Progenitor cell of endocrine pancreas (in vitro differentiated cells): ENCODE measurements at regions not wholly inside any gene's neighbourhood (a gene's known extent, or its start where the extent isn't known, plus 50 kb on each side); places are given as distances from the start of the nearest gene placed in this dataset.
"Not testable (repeated sequence)": the region's sequence is repeated elsewhere in the genome, so short reads cannot be mapped to it uniquely, and the experiment has no call there.

Experiments used
- DNase-seq: peaks from one replicate; pipeline ENCODE4 v3.0.0; 2021; ENCODE audit warnings: low spot score; ENCODE audit not compliant: unreplicated experiment
- H3K27ac Mint-ChIP-seq: 2 replicates; pipeline ENCODE4 v1.8.0; 2021; ENCODE audit warnings: mild to moderate bottlenecking, moderate library complexity, mixed read lengths
- H3K27me3 Mint-ChIP-seq: 2 replicates; pipeline ENCODE4 v1.8.0; 2021; ENCODE audit warnings: mixed read lengths
- H3K36me3 Mint-ChIP-seq: 2 replicates; pipeline ENCODE4 v1.8.0; 2022; ENCODE audit warnings: mixed read lengths; ENCODE audit not compliant: insufficient read depth
- H3K4me1 Mint-ChIP-seq: 2 replicates; pipeline ENCODE4 v1.8.0; 2021; ENCODE audit warnings: low read depth, mixed read lengths
- H3K4me3 Mint-ChIP-seq: 2 replicates; pipeline ENCODE4 v1.8.0; 2021; ENCODE audit warnings: low read depth, mild to moderate bottlenecking, moderate library complexity, mixed read lengths
- H3K9me3 Mint-ChIP-seq: 2 replicates; pipeline ENCODE4 v1.8.0; 2021; ENCODE audit warnings: low read depth, mixed read lengths
- TF ChIP-seq, protein P1 (sequence below): fragments of 200-600 bp; sonication (generic); IDR thresholded peaks from one replicate; pipeline ENCODE4 v1.5.0; 2021; ENCODE audit warnings: antibody characterized with exemption, mild to moderate bottlenecking; ENCODE audit not compliant: unreplicated experiment

DNA sequence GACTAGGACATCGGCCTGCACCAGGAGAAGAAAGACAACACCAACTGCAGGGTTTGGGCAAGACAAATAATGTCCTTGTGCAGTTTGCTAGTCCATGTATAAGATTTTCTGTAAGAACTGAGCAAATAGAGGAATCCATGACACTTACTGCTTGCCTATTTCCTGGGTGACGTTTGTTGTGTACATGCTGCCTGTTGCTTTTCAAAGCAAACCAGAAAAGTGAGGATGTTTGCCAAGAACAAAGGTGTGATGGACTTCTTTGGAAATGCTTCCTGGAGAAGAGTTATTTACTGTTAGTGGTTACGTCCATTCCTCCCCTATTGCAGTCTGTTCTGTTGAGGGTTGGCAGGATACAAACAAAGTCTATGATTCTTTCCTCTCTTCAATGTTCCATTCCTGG, 126.5 kb downstream of the CASP12 start:
- Mint-ChIP-seq H3K27ac (no peak overlapping the region), H3K4me1 (peaks cover 2% of the 10 kb centered on the region), H3K9me3 (peaks cover 7% of the 10 kb centered on the region), H3K36me3 (peaks cover 1% of the 10 kb centered on the region), H3K27me3 (no peaks in the 10 kb centered on the region), H3K4me3 (no peak overlapping the region)
- DNase-seq = no peak
- TF ChIP-seq, protein P1, sequence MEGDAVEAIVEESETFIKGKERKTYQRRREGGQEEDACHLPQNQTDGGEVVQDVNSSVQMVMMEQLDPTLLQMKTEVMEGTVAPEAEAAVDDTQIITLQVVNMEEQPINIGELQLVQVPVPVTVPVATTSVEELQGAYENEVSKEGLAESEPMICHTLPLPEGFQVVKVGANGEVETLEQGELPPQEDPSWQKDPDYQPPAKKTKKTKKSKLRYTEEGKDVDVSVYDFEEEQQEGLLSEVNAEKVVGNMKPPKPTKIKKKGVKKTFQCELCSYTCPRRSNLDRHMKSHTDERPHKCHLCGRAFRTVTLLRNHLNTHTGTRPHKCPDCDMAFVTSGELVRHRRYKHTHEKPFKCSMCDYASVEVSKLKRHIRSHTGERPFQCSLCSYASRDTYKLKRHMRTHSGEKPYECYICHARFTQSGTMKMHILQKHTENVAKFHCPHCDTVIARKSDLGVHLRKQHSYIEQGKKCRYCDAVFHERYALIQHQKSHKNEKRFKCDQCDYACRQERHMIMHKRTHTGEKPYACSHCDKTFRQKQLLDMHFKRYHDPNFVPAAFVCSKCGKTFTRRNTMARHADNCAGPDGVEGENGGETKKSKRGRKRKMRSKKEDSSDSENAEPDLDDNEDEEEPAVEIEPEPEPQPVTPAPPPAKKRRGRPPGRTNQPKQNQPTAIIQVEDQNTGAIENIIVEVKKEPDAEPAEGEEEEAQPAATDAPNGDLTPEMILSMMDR = no peak

DNA sequence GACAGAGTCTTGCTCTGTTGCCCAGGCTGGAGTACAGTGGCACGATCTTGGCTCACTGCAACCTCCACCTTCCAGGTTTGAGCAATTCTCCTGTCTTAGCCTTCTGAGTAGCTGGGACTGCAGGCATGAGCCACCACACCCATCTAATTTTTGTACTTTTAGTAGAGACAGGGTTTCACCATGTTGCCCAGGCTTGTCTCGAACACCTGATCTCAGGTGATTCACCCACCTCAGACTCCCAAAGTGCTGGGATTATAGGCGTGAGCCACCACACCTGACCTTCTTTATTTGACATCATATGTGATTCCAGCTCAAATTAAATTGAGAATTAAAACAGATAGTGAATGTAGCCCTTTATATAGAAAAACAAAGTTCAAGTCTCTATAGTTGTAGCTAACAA, 127.2 kb downstream of the CASP12 start:
- not testable (repeated sequence) for H3K27me3 Mint-ChIP-seq, H3K36me3 Mint-ChIP-seq

DNA sequence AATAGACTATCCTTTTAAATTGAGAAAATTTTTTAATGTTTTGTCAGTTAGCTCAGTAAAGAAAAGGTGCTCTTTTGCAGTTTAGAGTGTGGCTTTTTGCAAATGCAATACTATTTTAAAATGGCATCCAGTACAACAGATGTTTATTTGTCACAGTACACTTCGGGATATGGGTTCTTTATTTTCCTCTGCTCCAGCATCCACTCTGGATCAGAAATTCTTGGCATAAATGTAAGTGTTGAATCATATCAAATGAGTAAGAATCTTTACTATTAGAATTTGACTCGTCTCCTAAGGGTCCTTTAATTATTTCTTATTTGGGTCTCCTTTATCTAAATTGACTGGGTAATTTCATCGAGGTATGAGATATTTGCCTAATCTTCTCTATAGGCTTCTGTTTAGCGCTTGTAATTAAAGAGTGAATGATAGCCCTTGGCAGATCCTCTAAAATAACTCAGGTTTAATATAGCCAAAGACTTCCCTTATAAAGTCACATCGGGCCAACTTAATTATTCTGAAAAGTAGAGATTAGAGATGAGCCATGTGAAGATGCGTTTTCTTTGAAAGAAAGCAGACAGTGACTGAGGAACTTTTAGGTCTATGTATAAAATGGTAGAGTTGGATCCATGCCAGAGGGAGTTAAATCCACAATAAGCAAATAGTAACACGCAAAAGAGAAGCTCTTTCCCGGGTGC, 132.7 kb downstream of the CASP12 start:
- Mint-ChIP-seq H3K36me3 (no peaks in the 10 kb centered on the region), H3K27ac (no peak overlapping the region), H3K9me3 (no peaks in the 10 kb centered on the region), H3K27me3 (no peaks in the 10 kb centered on the region), H3K4me3 (no peak overlapping the region), H3K4me1 (peaks cover 3% of the 10 kb centered on the region)
- DNase-seq = no peak
- TF ChIP-seq, protein P1 = no peak

More for the DNA sequence above, 127.2 kb downstream of the CASP12 start:
- not testable (repeated sequence) for H3K4me1 Mint-ChIP-seq, H3K4me3 Mint-ChIP-seq, H3K27ac Mint-ChIP-seq, H3K9me3 Mint-ChIP-seq, DNase-seq

DNA sequence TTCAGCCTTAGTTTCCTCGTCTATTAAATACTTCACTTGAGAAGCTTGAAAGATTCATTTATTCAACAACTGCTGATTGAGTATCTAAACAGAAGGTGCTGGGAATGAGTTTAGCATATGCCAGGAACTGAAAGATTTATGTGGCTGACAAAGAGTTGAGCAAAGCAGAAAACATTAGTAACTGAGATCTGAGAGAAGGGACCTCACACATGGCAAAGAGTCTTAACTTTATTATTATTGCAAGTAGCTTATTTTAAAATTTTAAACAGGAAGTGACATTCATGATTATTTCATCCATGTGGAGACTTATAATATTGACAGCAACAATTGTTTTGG, 133.6 kb downstream of the CASP12 start:
- Mint-ChIP-seq H3K36me3 (no peaks in the 10 kb centered on the region), H3K4me1 (peaks cover 3% of the 10 kb centered on the region), H3K4me3 (no peak overlapping the region), H3K9me3 (peaks cover 8% of the 10 kb centered on the region), H3K27me3 (no peaks in the 10 kb centered on the region), H3K27ac (no peak overlapping the region)
- TF ChIP-seq, protein P1 = no peak
- no peak for DNase-seq

DNA sequence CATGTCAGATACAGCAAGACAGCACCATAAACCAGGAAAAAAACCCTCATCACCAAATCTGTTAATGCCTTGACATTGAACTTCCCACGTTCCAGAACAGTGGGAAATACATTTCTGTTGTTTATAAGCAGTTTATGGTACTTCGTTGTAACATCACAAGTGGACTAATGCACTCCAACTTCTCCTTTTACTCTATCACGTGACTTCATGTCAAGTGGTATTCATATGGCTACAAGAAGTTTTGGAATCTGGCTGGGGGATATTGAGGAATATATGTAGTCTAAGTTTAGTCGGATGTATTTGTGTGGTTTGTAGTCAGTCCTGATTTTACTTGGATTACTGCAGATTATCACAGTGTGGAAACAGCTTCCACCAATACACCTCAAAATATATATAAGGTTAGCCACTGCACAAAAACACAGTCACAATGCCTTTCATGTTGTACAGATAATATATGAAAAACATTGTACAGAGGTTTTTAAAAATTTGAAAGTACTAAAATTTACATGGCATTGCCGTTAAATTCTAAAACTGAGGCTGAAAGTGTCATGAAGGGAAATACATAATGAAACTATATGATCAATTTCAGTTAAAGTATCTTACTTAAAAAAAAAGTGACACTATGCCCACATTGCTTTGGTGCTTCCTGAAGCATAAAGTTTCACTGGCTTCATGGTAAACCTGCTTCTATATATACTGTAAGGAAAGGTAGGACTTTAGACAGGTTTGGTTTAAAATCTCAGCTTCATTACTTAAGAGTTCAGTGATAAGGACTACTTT, 134.1 kb downstream of the CASP12 start:
- no peak overlapping the region for H3K27ac Mint-ChIP-seq
- no peak overlapping the region for H3K4me3 Mint-ChIP-seq
- peaks cover 14% of the 10 kb centered on the region for H3K9me3 Mint-ChIP-seq
- TF ChIP-seq, protein P1 = no peak
- H3K27me3 Mint-ChIP-seq = no peaks in the 10 kb centered on the region
- H3K36me3 Mint-ChIP-seq = no peaks in the 10 kb centered on the region
- peaks cover 3% of the 10 kb centered on the region for H3K4me1 Mint-ChIP-seq
- no peak for DNase-seq

DNA sequence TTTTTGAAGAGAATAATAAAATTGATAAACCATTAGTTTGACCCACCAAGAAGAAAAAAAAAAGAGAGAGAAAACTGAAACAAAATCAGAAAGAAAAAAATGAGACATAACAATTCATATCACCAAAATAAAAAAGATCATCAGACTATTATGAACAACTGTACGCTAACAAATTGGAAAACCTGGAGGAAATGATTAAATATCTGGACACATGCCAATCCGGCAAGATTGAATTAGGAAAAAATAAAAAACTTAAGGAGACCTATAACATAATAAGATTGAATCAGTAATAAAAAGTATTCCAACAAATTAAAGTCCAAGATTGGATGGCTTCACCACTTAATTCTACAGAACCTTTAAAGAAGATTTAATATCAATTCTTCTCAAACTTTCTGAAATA, 136.7 kb downstream of the CASP12 start:
- Mint-ChIP-seq H3K27me3 (no peaks in the 10 kb centered on the region), H3K27ac (no peak overlapping the region), H3K9me3 (peaks cover 16% of the 10 kb centered on the region), H3K4me3 (no peak overlapping the region), H3K36me3 (no peaks in the 10 kb centered on the region), H3K4me1 (peaks cover 3% of the 10 kb centered on the region)
- TF ChIP-seq, protein P1 = no peak
- DNase-seq = no peak
